Astrocyte of the spinal cord (primary cell): ENCODE measurements at regions not wholly inside any gene's neighbourhood (a gene's known extent, or its start where the extent isn't known, plus 50 kb on each side); places are given as distances from the start of the nearest gene placed in this dataset.

ENCODE experiments used
- DNase-seq: peaks from one replicate; pipeline ENCODE4 v3.0.0; 2011; ENCODE audit warnings: low read depth, low spot score
- H3K4me3 ChIP-seq: 2 replicates; pipeline ENCODE4 v1.5.1; 2011; ENCODE audit warnings: low read depth, mild to moderate bottlenecking, low read length, moderate library complexity
- in situ Hi-C: cut with HindIII; loops from 2 replicates; pipeline ENCODE4 v1.10.0; 2017; ENCODE audit warnings: low sequenced_read_pairs
- TF ChIP-seq, protein P1 (sequence below): IDR thresholded peaks from 2 replicates; pipeline ENCODE4 v1.5.1; 2012; ENCODE audit warnings: low read depth, mild to moderate bottlenecking, low read length, inconsistent platforms

DNA sequence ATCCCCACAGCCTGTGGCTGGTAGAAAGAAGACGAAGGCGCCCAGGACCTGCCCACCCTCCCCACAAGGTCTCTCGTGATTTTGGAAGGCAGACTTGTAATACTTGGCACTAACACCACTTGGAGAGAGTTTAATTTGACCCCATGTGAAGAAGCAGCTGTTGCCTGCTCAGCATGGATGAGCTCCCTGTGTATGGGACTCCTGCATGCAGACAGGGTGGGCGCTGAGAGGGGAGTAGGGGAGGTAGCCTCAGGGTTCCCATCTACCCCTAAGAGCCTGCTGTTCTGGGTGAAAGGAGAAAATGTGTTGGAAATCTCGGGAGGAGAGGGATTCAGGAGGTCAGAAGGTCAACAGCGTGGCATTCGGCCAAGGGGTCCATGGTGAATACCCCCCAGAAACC is 625.9 kb downstream of the TBC1D22A start:
- TF ChIP-seq, protein P1, sequence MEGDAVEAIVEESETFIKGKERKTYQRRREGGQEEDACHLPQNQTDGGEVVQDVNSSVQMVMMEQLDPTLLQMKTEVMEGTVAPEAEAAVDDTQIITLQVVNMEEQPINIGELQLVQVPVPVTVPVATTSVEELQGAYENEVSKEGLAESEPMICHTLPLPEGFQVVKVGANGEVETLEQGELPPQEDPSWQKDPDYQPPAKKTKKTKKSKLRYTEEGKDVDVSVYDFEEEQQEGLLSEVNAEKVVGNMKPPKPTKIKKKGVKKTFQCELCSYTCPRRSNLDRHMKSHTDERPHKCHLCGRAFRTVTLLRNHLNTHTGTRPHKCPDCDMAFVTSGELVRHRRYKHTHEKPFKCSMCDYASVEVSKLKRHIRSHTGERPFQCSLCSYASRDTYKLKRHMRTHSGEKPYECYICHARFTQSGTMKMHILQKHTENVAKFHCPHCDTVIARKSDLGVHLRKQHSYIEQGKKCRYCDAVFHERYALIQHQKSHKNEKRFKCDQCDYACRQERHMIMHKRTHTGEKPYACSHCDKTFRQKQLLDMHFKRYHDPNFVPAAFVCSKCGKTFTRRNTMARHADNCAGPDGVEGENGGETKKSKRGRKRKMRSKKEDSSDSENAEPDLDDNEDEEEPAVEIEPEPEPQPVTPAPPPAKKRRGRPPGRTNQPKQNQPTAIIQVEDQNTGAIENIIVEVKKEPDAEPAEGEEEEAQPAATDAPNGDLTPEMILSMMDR, result no peak
- in situ Hi-C loops, result no loop called here
- no peak for DNase-seq
- H3K4me3 ChIP-seq, result no peak overlapping the region

DNA sequence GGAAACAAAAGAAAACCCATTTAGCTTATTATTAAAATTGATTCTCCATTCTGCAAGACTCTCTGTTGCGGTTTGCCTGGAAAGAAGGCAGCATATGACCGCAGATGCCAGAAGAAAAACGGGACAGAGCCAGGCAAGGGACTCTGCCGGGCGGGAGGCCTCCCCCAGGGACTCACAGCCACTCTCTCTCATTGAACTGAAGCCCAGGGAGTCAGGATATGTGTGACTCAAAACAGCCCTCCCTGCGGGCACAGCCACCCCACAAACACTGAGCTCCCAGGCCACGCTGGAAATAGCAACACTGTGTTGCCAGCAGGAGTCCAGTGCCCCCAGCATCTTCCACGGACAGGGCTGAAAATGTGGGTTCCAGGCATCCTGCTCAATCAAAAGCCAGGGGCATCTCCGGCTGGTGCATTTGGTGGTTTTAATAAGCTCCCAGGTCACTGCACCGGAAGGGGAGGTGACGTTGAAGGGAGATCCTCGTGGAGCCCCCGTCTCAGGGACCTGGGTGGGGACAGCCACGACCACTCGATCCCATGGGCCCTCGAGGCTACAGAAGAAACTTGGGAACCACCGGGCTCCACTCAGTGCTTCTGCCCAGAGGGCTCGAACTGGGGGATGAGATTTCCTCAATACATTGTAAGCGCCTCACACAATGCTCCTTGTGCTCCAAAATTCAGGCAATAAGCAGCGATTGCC is 624.5 kb downstream of the TBC1D22A start:
- DNase-seq, result no peak
- no peak overlapping the region for H3K4me3 ChIP-seq
- TF ChIP-seq, protein P1, result no peak
- in situ Hi-C loops, result no loop called here

DNA sequence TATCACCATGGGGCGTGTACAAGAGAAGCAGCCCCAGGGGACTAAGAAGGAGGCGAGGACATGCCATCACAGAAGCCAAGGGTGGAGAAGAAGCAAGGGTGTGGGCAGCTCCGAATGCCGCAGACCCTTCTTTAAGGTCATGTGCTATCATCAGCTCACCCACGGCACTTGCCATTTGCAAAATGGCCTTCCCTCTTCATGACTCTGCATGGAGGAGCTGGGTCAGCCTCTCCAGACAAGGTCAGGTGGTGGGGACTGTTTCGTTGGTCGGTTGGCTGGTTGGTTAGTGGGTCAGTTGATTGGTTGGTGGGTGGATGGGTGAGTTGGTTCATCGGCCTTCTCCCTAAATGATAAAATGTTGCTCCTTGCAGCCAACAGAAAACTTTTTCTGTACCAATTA is 622.5 kb downstream of the TBC1D22A start:
- DNase-seq, result no peak
- TF ChIP-seq, protein P1, result no peak
- no peak overlapping the region for H3K4me3 ChIP-seq
- in situ Hi-C loops, result no loop called here

DNA sequence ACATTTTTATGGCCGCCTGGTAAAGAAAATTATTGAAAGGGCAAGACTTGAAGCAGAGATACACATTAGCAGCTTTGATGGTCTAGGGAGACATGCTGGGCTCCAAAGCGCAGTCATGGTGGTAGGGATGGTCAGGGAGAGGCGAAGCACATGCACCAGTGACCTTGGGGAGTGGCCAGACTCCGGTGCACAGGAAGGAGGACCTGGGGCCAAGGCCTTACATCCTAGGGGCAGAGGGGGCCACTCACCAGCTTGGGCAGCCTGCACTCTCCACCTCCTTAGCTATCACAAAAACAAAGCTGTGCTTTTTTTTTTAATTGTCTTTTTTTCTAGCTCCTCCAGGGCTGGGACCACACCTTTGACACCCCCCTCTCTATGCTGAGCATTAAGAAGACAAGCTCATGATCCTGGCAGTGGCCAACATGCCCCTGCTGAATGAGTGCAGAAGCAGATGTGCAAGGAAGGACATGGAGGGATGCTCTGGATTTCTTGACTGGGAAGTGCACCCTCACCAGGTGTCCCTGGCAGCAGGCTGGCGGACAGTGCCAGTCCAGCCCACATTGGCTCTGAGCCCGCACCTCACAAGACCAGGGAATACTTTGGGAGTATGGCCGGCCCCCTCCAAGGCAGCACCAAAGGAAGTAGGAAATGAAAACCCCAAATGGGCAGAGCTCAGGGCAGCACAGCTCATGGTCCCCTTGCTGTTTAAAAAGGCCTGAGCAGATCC is 619.9 kb downstream of the TBC1D22A start:
- DNase-seq, result no peak
- TF ChIP-seq, protein P1, result no peak
- H3K4me3 ChIP-seq, result no peak overlapping the region
- in situ Hi-C loops, result no loop called here

DNA sequence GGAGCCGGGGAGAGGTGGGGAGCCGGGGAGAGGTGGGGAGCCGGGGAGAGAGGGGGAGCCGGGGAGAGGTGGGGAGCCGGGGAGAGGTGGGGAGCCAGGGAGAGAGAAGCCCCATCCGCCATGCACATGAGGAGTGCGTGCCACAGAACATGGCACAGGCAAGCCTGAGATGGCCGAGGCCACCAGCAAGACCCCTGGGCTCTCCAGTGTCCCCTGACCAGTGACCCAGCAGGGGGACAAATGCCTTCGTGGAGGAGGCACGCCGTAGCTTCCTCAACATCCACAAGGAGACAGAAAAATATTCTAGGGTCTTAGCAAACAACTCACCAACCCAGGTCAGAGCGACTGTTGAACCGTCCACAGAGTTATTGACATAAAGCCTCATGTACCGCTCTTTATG is 618.8 kb downstream of the TBC1D22A start:
- TF ChIP-seq, protein P1, result no peak
- DNase-seq, result no peak
- in situ Hi-C loops, result no loop called here

DNA sequence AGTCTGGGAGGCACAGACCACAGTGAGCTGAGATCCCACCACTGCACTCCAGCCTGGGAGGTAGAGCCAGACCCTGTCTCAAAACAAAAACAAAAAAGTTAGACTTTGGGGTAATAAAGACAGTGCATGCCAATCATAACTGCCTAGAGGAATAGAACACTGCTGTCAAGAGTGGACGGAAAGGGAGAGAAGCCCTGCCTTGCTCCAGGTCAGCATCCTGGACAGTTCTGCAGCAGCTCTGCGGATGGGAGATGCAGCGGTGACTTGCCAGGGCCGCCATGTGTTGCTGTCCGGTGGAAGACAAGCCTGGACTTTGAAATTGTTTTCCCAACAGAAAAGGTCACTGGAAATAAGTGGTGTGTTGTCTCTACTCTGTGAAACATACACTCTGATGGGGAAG is 618.2 kb downstream of the TBC1D22A start:
- no peak overlapping the region for H3K4me3 ChIP-seq
- in situ Hi-C loops, result no loop called here
- no peak for DNase-seq
- TF ChIP-seq, protein P1, result no peak

More for the DNA sequence above, 618.8 kb downstream of the TBC1D22A start:
- no peak overlapping the region for H3K4me3 ChIP-seq
